ENCODE measurements at regions not wholly inside any gene's neighbourhood (a gene's known extent, or its start where the extent isn't known, plus 50 kb on each side); places are given as distances from the start of the nearest gene placed in this dataset.
A peak's percentile ranks its signal among the peaks of the same experiment; 100 is the strongest.

- FAIRE-seq (no peak), DNase-seq (peak in 1 of 5 donors; percentile 8)
- H3K9ac ChIP-seq (ENCODE audit: low read length in 3 of 3), result no peak overlapping the region
- no peaks in the 10 kb centered on the region for H3K36me3 ChIP-seq (ENCODE audit: control insufficient read depth in 2 of 3, insufficient read depth in 3 of 3, low read length in 3 of 3)
- no peak overlapping the region for H3K27ac ChIP-seq (ENCODE audit: low read depth in 2 of 2, low read length in 2 of 2)
- H3K27me3 ChIP-seq (ENCODE audit: control insufficient read depth, insufficient read depth, low read length), result no peaks in the 10 kb centered on the region
- intact Hi-C loops (cut with DNase I), result no loop called here
- no peak overlapping the region for H3K4me3 ChIP-seq (ENCODE audit: low read length in 3 of 3)
- H3K9me3 ChIP-seq (ENCODE audit: control insufficient read depth in 2 of 3, insufficient read depth in 1 of 3, low read length in 3 of 3), result no peaks in the 10 kb centered on the region
- TF ChIP-seq, protein P1, sequence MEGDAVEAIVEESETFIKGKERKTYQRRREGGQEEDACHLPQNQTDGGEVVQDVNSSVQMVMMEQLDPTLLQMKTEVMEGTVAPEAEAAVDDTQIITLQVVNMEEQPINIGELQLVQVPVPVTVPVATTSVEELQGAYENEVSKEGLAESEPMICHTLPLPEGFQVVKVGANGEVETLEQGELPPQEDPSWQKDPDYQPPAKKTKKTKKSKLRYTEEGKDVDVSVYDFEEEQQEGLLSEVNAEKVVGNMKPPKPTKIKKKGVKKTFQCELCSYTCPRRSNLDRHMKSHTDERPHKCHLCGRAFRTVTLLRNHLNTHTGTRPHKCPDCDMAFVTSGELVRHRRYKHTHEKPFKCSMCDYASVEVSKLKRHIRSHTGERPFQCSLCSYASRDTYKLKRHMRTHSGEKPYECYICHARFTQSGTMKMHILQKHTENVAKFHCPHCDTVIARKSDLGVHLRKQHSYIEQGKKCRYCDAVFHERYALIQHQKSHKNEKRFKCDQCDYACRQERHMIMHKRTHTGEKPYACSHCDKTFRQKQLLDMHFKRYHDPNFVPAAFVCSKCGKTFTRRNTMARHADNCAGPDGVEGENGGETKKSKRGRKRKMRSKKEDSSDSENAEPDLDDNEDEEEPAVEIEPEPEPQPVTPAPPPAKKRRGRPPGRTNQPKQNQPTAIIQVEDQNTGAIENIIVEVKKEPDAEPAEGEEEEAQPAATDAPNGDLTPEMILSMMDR (IDR thresholded peaks at IDR 0.05; ENCODE audit: borderline replicate concordance, extremely low read depth, insufficient read depth), result no peak
- H3K4me1 ChIP-seq (ENCODE audit: control insufficient read depth in 2 of 3, insufficient read depth in 2 of 3, low read depth in 1 of 3, low read length in 3 of 3), result no peaks in the 10 kb centered on the region
Observed at GRCh38 chr14:98280436-98280835, 991.6 kb downstream of the BCL11B start.

DNA sequence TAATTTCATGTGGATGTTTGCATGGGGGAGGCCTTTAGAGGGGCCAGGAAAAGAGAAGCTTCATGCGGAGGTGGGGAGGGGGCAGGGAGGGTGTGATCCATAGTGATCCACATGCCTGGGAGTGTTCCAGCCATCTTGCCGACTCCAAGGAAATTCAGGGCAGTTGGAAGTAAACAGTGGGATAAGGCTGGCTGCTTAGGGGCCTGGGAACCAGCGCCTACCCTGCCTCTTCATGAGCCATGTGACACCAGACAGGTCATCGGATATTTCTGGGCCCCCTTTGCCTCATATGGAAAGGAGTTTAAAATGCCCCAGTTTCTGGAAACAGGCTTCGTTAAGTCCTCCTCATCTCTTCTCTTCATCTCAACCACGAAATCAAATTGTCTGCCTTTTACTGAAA, 983.2 kb downstream of the BCL11B start:
- Histone ChIP-seq H3K4me3 (ENCODE audit: low read length in 3 of 3) (no peak overlapping the region), H3K9ac (ENCODE audit: low read length in 3 of 3) (no peak overlapping the region), H3K27me3 (ENCODE audit: control insufficient read depth, insufficient read depth, low read length) (no peaks in the 10 kb centered on the region), H3K36me3 (ENCODE audit: control insufficient read depth in 2 of 3, insufficient read depth in 3 of 3, low read length in 3 of 3) (no peaks in the 10 kb centered on the region), H3K4me1 (ENCODE audit: control insufficient read depth in 2 of 3, insufficient read depth in 2 of 3, low read depth in 1 of 3, low read length in 3 of 3) (no peaks in the 10 kb centered on the region), H3K27ac (ENCODE audit: low read depth in 2 of 2, low read length in 2 of 2) (no peak overlapping the region), H3K9me3 (ENCODE audit: control insufficient read depth in 2 of 3, insufficient read depth in 1 of 3, low read length in 3 of 3) (no peaks in the 10 kb centered on the region)
- FAIRE-seq (no peak), DNase-seq (peak in 1 of 5 donors; percentile 53)
- intact Hi-C loops (cut with DNase I), result no loop called here
- TF ChIP-seq, protein P1 (IDR thresholded peaks at IDR 0.05; ENCODE audit: borderline replicate concordance, extremely low read depth, insufficient read depth), result no peak

GRCh38 chr14:98290596-98290995, 981.4 kb downstream of the BCL11B start:
- Histone ChIP-seq H3K4me1 (ENCODE audit: control insufficient read depth in 2 of 3, insufficient read depth in 2 of 3, low read depth in 1 of 3, low read length in 3 of 3) (no peaks in the 10 kb centered on the region), H3K9me3 (ENCODE audit: control insufficient read depth in 2 of 3, insufficient read depth in 1 of 3, low read length in 3 of 3) (no peaks in the 10 kb centered on the region), H3K27me3 (ENCODE audit: control insufficient read depth, insufficient read depth, low read length) (no peaks in the 10 kb centered on the region), H3K4me3 (ENCODE audit: low read length in 3 of 3) (no peak overlapping the region), H3K36me3 (ENCODE audit: control insufficient read depth in 2 of 3, insufficient read depth in 3 of 3, low read length in 3 of 3) (no peaks in the 10 kb centered on the region), H3K9ac (ENCODE audit: low read length in 3 of 3) (no peak overlapping the region), H3K27ac (ENCODE audit: low read depth in 2 of 2, low read length in 2 of 2) (no peak overlapping the region)
- intact Hi-C loops (cut with DNase I), result no loop called here
- TF ChIP-seq, protein P1 (IDR thresholded peaks at IDR 0.05; ENCODE audit: borderline replicate concordance, extremely low read depth, insufficient read depth), result no peak
- no peak for FAIRE-seq
- no peak for DNase-seq

DNA sequence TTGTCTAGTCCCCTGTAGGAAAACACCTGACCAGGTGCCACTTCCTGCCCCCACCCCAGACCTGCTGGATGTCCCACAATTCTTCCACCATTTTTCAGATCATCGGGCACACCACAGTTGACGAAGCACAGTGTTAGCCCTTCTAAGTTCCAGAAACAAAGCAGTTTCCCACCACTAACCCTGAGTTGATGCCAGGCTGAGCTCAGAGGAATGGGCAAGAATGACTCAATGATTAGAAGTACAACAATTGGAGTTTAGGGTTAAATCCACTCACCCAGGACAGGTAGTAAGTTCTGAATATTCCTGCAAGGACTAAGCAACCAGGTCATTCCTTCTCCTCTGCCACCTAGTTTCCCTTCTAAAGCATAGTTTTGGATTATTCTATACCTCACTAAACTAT, 979.8 kb downstream of the BCL11B start:
- intact Hi-C loops (cut with DNase I), result no loop called here
- Histone ChIP-seq H3K36me3 (ENCODE audit: control insufficient read depth in 2 of 3, insufficient read depth in 3 of 3, low read length in 3 of 3) (no peaks in the 10 kb centered on the region), H3K4me3 (ENCODE audit: low read length in 3 of 3) (no peak overlapping the region), H3K27ac (ENCODE audit: low read depth in 2 of 2, low read length in 2 of 2) (no peak overlapping the region), H3K9me3 (ENCODE audit: control insufficient read depth in 2 of 3, insufficient read depth in 1 of 3, low read length in 3 of 3) (no peaks in the 10 kb centered on the region), H3K27me3 (ENCODE audit: control insufficient read depth, insufficient read depth, low read length) (no peaks in the 10 kb centered on the region), H3K9ac (ENCODE audit: low read length in 3 of 3) (no peak overlapping the region), H3K4me1 (ENCODE audit: control insufficient read depth in 2 of 3, insufficient read depth in 2 of 3, low read depth in 1 of 3, low read length in 3 of 3) (no peaks in the 10 kb centered on the region)
- DNase-seq (no peak), FAIRE-seq (no peak)
- TF ChIP-seq, protein P1 (IDR thresholded peaks at IDR 0.05; ENCODE audit: borderline replicate concordance, extremely low read depth, insufficient read depth), result no peak

All from kidney (tissue), 13 donors.